ENCODE measurements at regions not wholly inside any gene's neighbourhood (a gene's known extent, or its start where the extent isn't known, plus 50 kb on each side); places are given as distances from the start of the nearest gene placed in this dataset.

GRCh38 chr7:88509341-88509740, 202.6 kb upstream of the STEAP4 start:
- DNase-seq = no peak

- no peak for DNase-seq
Measured at GRCh38 chr7:88500131-88500530, 193.4 kb upstream of the STEAP4 start.

- DNase-seq = no peak
Measured at GRCh38 chr7:88495881-88496725, 189.4 kb upstream of the STEAP4 start.

GRCh38 chr7:88492153-88492552, 185.5 kb upstream of the STEAP4 start:
- DNase-seq = no peak

GRCh38 chr7:88490874-88491273, 184.2 kb upstream of the STEAP4 start:
- no peak for DNase-seq

GRCh38 chr7:88490161-88490560, 183.5 kb upstream of the STEAP4 start:
- DNase-seq = no peak

GRCh38 chr7:88485821-88486220, 179.1 kb upstream of the STEAP4 start:
- peak in 2 of 56 donors; percentile 0 to 3 for DNase-seq

- no peak for DNase-seq
Measured at GRCh38 chr7:88484551-88484950, 177.9 kb upstream of the STEAP4 start.

GRCh38 chr7:88480896-88481295, 174.2 kb upstream of the STEAP4 start:
- DNase-seq = peak in 33 of 56 donors; percentile 0 to 76 (median 10)

GRCh38 chr7:88480271-88480670, 173.6 kb upstream of the STEAP4 start:
- DNase-seq = no peak

GRCh38 chr7:88477976-88478375, 171.3 kb upstream of the STEAP4 start:
- DNase-seq = no peak

- no peak for DNase-seq
Measured at GRCh38 chr7:88465600-88465999, 158.9 kb upstream of the STEAP4 start.

- no peak for DNase-seq
Measured at GRCh38 chr7:88462799-88463198, 156.1 kb upstream of the STEAP4 start.

- DNase-seq = no peak
Measured at GRCh38 chr7:88460650-88461049, 154.0 kb upstream of the STEAP4 start.

- no peak for DNase-seq
Measured at GRCh38 chr7:88458946-88459345, 152.3 kb upstream of the STEAP4 start.

GRCh38 chr7:88458279-88458678, 151.6 kb upstream of the STEAP4 start:
- no peak for DNase-seq

GRCh38 chr7:88457320-88457719, 150.6 kb upstream of the STEAP4 start:
- DNase-seq = no peak

GRCh38 chr7:88456490-88456889, 149.8 kb upstream of the STEAP4 start:
- DNase-seq = no peak

GRCh38 chr7:88455696-88456095, 149.0 kb upstream of the STEAP4 start:
- DNase-seq = no peak

- no peak for DNase-seq
Measured at GRCh38 chr7:88452646-88453045, 146.0 kb upstream of the STEAP4 start.

- DNase-seq = no peak
Measured at GRCh38 chr7:88450874-88451273, 144.2 kb upstream of the STEAP4 start.

GRCh38 chr7:88449410-88449809, 142.7 kb upstream of the STEAP4 start:
- no peak for DNase-seq

GRCh38 chr7:88442413-88442812, 135.7 kb upstream of the STEAP4 start:
- DNase-seq = no peak

- no peak for DNase-seq
Measured at GRCh38 chr7:88437132-88437531, 130.4 kb upstream of the STEAP4 start.

Measured in nucleus accumbens (tissue), 56 donors.